HEK293 (cell line): ENCODE measurements at regions not wholly inside any gene's neighbourhood (a gene's known extent, or its start where the extent isn't known, plus 50 kb on each side); places are given as distances from the start of the nearest gene placed in this dataset.

Experiments used
- CTCF ChIA-PET: fragments of 350-600 bp; formaldehyde crosslinking; extraction: SDS; loops from one replicate; lab custom pipeline; 2021; ENCODE audit warnings: antibody characterized with exemption; lab: Yijun Ruan, JAX
- POLR2A ChIA-PET: fragments of 300-600 bp; formaldehyde crosslinking; extraction: SDS; loops from one replicate; lab custom pipeline; 2020; ENCODE audit warnings: antibody characterized with exemption, inconsistent platforms; lab: Yijun Ruan, JAX
- H3K27ac ChIP-seq: fragments of 200-500 bp; sonication (Bioruptor generic); 2 replicates; pipeline ENCODE4 v1.5.1; 2014; ENCODE audit warnings: low read depth, low read length, control low read depth, inconsistent platforms; ENCODE audit errors: extremely low read depth
- H3K36me3 ChIP-seq, 2 experiments: fragments of 200-500 bp in 1 of 2; sonication (Bioruptor generic) in 1 of 2; 1 replicate in 1 of 2; 2 replicates in 1 of 2; pipeline ENCODE4 v1.5.1; 2014 to 2017; ENCODE audit warnings: inconsistent platforms in 2 of 2, low read length in 2 of 2; ENCODE audit not compliant: control insufficient read depth in 2 of 2, insufficient read depth in 1 of 2
- H3K4me1 ChIP-seq: fragments of 200-500 bp; sonication (Bioruptor generic); 2 replicates; pipeline ENCODE4 v1.5.1; 2014; ENCODE audit warnings: mild to moderate bottlenecking, low read length, inconsistent platforms; ENCODE audit not compliant: control insufficient read depth, insufficient read depth
- H3K4me3 ChIP-seq: 2 replicates; pipeline ENCODE4 v1.5.1; 2011; ENCODE audit warnings: low read depth, mild to moderate bottlenecking, control low read depth, low read length, moderate library complexity
- H3K9me3 ChIP-seq: fragments of 200-500 bp; sonication (Bioruptor generic); 2 replicates; pipeline ENCODE4 v1.5.1; 2014; ENCODE audit warnings: low read depth, low read length, inconsistent platforms; ENCODE audit not compliant: control insufficient read depth, insufficient read depth
- CTCF ChIP-seq: fragments of 450-650 bp; formaldehyde crosslinking; IDR thresholded peaks from 2 replicates; pipeline ENCODE4 v1.5.1; 2016; ENCODE audit warnings: missing biosample characterization, missing genetic modification characterization
- EGR2 ChIP-seq: fragments of 450-650 bp; formaldehyde crosslinking; IDR thresholded peaks from 2 replicates; pipeline ENCODE4 v1.5.1; 2016; ENCODE audit warnings: low read depth, missing biosample characterization, missing genetic modification characterization
- HOXC10 ChIP-seq: sonication (generic); formaldehyde crosslinking; IDR thresholded peaks from 2 replicates; pipeline ENCODE4 v1.8.1; 2023; ENCODE audit warnings: mild to moderate bottlenecking, missing genetic modification reagents
- IKZF3 ChIP-seq: fragments of 450-650 bp; IDR thresholded peaks from 2 replicates; pipeline ENCODE4 v1.5.0; 2018; ENCODE audit warnings: missing biosample characterization, mild to moderate bottlenecking, missing genetic modification characterization, moderate library complexity
- OVOL3 ChIP-seq: fragments of 450-650 bp; formaldehyde crosslinking; IDR thresholded peaks from 2 replicates; pipeline ENCODE4 v1.5.1; 2016; ENCODE audit warnings: missing biosample characterization, missing genetic modification characterization
- PBX3 ChIP-seq: sonication (generic); formaldehyde crosslinking; IDR thresholded peaks from 2 replicates; pipeline ENCODE4 v1.8.1; 2022; ENCODE audit warnings: mild to moderate bottlenecking, moderate library complexity, missing genetic modification reagents
- ZEB2 ChIP-seq: fragments of 450-650 bp; formaldehyde crosslinking; IDR thresholded peaks from 2 replicates; pipeline ENCODE4 v1.5.1; 2016; ENCODE audit warnings: missing biosample characterization, missing genetic modification characterization
- ZNF169 ChIP-seq: fragments of 450-650 bp; formaldehyde crosslinking; IDR thresholded peaks from 2 replicates; pipeline ENCODE4 v1.5.1; 2016; ENCODE audit warnings: missing biosample characterization, missing genetic modification characterization
- ZNF184 ChIP-seq: fragments of 450-650 bp; IDR thresholded peaks from 2 replicates; pipeline ENCODE4 v1.5.1; 2018; ENCODE audit warnings: missing biosample characterization, mild to moderate bottlenecking, missing genetic modification characterization
- ZNF202 ChIP-seq: fragments of 450-650 bp; formaldehyde crosslinking; IDR thresholded peaks from 2 replicates; pipeline ENCODE4 v1.5.1; 2016; ENCODE audit warnings: missing biosample characterization, missing genetic modification characterization, borderline replicate concordance
- ZNF280D ChIP-seq: fragments of 450-650 bp; formaldehyde crosslinking; IDR thresholded peaks from 2 replicates; pipeline ENCODE4 v1.5.1; 2016; ENCODE audit warnings: missing biosample characterization, missing genetic modification characterization
- ZNF302 ChIP-seq: fragments of 450-650 bp; formaldehyde crosslinking; IDR thresholded peaks from 2 replicates; pipeline ENCODE4 v1.5.1; 2016; ENCODE audit warnings: missing biosample characterization, missing genetic modification characterization, low read depth
- ZNF324 ChIP-seq: fragments of 450-650 bp; formaldehyde crosslinking; IDR thresholded peaks from 2 replicates; pipeline ENCODE4 v1.5.1; 2016; ENCODE audit warnings: missing biosample characterization, missing genetic modification characterization
- ZNF341 ChIP-seq: fragments of 450-650 bp; formaldehyde crosslinking; IDR thresholded peaks from 2 replicates; pipeline ENCODE4; 2016; ENCODE audit warnings: low read depth, missing biosample characterization, missing genetic modification characterization
- ZNF362 ChIP-seq: fragments of 450-650 bp; formaldehyde crosslinking; IDR thresholded peaks from 2 replicates; pipeline ENCODE4 v1.5.1; 2016; ENCODE audit warnings: missing biosample characterization, missing genetic modification characterization
- ZNF513 ChIP-seq: fragments of 450-650 bp; IDR thresholded peaks from 2 replicates; pipeline ENCODE4 v1.5.1; 2018; ENCODE audit warnings: missing biosample characterization, missing genetic modification characterization
- ZNF626 ChIP-seq: fragments of 450-650 bp; sonication (Bioruptor Pico); formaldehyde crosslinking; IDR thresholded peaks from 2 replicates; pipeline ENCODE4 v1.5.1; 2018; ENCODE audit warnings: missing biosample characterization, missing genetic modification characterization, inconsistent platforms
- ZNF701 ChIP-seq: fragments of 450-650 bp; formaldehyde crosslinking; IDR thresholded peaks from 2 replicates; pipeline ENCODE4 v1.5.1; 2016; ENCODE audit warnings: missing biosample characterization, missing genetic modification characterization
- ZNF747 ChIP-seq: fragments of 450-650 bp; formaldehyde crosslinking; IDR thresholded peaks from 2 replicates; pipeline ENCODE4 v1.5.1; 2016; ENCODE audit warnings: missing biosample characterization, missing genetic modification characterization
- ZSCAN18 ChIP-seq: fragments of 450-650 bp; formaldehyde crosslinking; IDR thresholded peaks from 2 replicates; pipeline ENCODE4 v1.5.1; 2016; ENCODE audit warnings: missing biosample characterization, missing genetic modification characterization

- no peak for TF ChIP-seq IKZF3 (tag by site-specific recombination)
- no peak for TF ChIP-seq EGR2
- no peak for TF ChIP-seq ZSCAN18 (tag by site-specific recombination)
- TF ChIP-seq HOXC10 (CRISPR knock-in tag) = no peak
- no peak for TF ChIP-seq ZNF626 (tag by site-specific recombination)
- TF ChIP-seq ZNF169 (tag by site-specific recombination) = no peak
- TF ChIP-seq CTCF (tag by site-specific recombination) = no peak
- no peak for TF ChIP-seq ZNF341 (tag by site-specific recombination)
- TF ChIP-seq OVOL3 (tag by site-specific recombination) = no peak
- TF ChIP-seq ZNF202 = no peak
- TF ChIP-seq ZNF184 = no peak
- no peak for TF ChIP-seq PBX3 (CRISPR knock-in tag)
- no peak for TF ChIP-seq ZNF701 (tag by site-specific recombination)
- TF ChIP-seq ZNF362 (tag by site-specific recombination) = no peak
- TF ChIP-seq ZEB2 = no peak
- TF ChIP-seq ZNF280D (tag by site-specific recombination) = no peak
- TF ChIP-seq ZNF324 (tag by site-specific recombination) = no peak
- no peak for TF ChIP-seq ZNF302 (tag by site-specific recombination)
- TF ChIP-seq ZNF513 (tag by site-specific recombination) = no peak
- TF ChIP-seq ZNF747 = no peak
- ChIA-PET POLR2A (interaction anchor here (0.6 kb wide), 1 partner anchor 200 kb away, joined by 6 read pairs; no protein-coding TSS in a partner anchor), CTCF (interaction anchor here (0.6 kb wide), 1 partner anchor 247 kb away, joined by 3 read pairs; no protein-coding TSS in a partner anchor)
- Histone ChIP-seq H3K27ac (no peak overlapping the region), H3K4me1 (peaks cover 3% of the 10 kb centered on the region; the same call in 1 of the 2 replicates), H3K4me3 (no peak overlapping the region), H3K36me3 (no peaks in the 10 kb centered on the region), H3K9me3 (no peaks in the 10 kb centered on the region)
Measured at GRCh38 chr12:89264837-89265236, 87.5 kb downstream of the DUSP6 start.
